ENCODE measurements at regions not wholly inside any gene's neighbourhood (a gene's known extent, or its start where the extent isn't known, plus 50 kb on each side); places are given as distances from the start of the nearest gene placed in this dataset.

DNA sequence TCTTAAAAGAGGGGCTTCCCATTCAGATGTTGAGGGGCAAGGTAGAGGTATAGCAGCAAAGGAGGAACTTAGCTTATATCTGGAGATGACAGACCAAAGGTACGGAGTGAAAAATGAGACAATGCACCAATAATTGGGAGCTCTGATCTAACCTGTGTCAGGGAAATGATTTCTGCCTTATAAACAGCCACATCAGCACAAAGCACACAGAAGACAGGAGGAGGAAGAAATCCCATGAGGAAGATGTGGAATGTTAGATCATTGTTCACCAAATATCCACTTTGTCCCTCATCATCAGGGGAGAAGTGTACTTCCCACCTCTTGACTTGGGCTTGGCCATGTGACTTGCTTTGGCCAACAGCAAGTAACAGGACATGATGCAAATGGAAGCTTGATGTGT, 93.7 kb upstream of the WSCD2 start:
- TF ChIP-seq, protein P1, sequence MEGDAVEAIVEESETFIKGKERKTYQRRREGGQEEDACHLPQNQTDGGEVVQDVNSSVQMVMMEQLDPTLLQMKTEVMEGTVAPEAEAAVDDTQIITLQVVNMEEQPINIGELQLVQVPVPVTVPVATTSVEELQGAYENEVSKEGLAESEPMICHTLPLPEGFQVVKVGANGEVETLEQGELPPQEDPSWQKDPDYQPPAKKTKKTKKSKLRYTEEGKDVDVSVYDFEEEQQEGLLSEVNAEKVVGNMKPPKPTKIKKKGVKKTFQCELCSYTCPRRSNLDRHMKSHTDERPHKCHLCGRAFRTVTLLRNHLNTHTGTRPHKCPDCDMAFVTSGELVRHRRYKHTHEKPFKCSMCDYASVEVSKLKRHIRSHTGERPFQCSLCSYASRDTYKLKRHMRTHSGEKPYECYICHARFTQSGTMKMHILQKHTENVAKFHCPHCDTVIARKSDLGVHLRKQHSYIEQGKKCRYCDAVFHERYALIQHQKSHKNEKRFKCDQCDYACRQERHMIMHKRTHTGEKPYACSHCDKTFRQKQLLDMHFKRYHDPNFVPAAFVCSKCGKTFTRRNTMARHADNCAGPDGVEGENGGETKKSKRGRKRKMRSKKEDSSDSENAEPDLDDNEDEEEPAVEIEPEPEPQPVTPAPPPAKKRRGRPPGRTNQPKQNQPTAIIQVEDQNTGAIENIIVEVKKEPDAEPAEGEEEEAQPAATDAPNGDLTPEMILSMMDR (IDR thresholded peaks at IDR 0.05; ENCODE audit: insufficient read depth, low read length): no peak
- TF ChIP-seq GABPA (IDR thresholded peaks at IDR 0.05; ENCODE audit: low read depth) (no peak), POLR2AphosphoS5 (IDR thresholded peaks at IDR 0.05; ENCODE audit: low read depth) (no peak)
